Astrocyte of the spinal cord (primary cell): ENCODE measurements at regions not wholly inside any gene's neighbourhood (a gene's known extent, or its start where the extent isn't known, plus 50 kb on each side); places are given as distances from the start of the nearest gene placed in this dataset.

Experiments used
- DNase-seq: peaks from one replicate; pipeline ENCODE4 v3.0.0; 2011; ENCODE audit warnings: low read depth, low spot score
- H3K4me3 ChIP-seq: 2 replicates; pipeline ENCODE4 v1.5.1; 2011; ENCODE audit warnings: low read depth, mild to moderate bottlenecking, low read length, moderate library complexity
- CTCF ChIP-seq: IDR thresholded peaks from 2 replicates; pipeline ENCODE4 v1.5.1; 2012; ENCODE audit warnings: low read depth, mild to moderate bottlenecking, low read length, inconsistent platforms
- in situ Hi-C: cut with HindIII; loops from 2 replicates; pipeline ENCODE4 v1.10.0; 2017; ENCODE audit warnings: low sequenced_read_pairs

DNA sequence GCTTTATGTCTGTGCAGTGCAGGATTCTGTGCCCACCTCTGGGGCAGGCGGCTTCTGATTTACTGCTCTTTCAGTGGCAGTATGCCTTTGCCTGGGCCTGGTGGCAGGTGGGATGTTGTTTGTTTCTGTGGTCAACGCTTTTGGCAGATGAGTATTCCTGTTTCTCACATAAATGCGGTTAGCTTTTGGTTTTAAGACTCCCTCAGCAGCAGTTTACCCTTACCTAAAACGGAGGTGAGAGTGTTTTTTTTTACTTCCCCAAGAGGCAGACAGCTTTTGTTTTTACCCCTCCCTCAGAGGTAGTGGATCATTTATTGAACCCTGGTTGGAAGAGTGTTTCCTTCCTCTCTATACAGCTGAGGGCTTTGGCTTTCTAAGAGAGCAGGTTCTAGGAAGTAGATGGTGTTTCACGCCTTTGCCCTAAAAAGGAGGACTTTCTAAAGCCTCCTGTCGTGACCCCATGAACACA, 134.1 kb upstream of the PLSCR5 start:
- no peak overlapping the region for H3K4me3 ChIP-seq
- in situ Hi-C loops = no loop called here
- no peak for TF ChIP-seq CTCF
- DNase-seq = no peak

DNA sequence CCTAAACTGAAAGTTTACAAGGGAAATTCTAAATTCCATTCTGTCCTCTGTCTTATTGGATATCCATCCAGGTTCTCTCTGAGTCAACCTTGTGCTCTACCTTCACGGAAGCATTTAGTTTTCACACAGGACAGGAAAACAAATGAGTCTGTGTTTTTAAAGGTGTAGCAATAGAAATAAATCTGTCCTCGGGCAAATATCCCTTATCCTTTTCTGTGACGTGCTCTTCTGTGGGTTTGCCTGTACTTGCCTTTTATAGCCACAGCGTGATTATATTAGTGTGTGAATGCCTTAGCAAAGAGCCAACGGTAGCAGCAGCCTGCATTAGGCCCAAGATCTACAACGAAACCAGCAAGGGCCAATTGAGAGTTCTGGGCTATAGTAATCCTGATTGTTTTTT, 127.2 kb upstream of the PLSCR5 start:
- H3K4me3 ChIP-seq = no peak overlapping the region
- in situ Hi-C loops = no loop called here
- no peak for TF ChIP-seq CTCF
- DNase-seq = no peak

GRCh38 chr3:146715170-146715569, 110.0 kb upstream of the PLSCR5 start:
- TF ChIP-seq CTCF = no peak
- H3K4me3 ChIP-seq = no peak overlapping the region
- in situ Hi-C loops = no loop called here
- DNase-seq = peak; percentile 28

DNA sequence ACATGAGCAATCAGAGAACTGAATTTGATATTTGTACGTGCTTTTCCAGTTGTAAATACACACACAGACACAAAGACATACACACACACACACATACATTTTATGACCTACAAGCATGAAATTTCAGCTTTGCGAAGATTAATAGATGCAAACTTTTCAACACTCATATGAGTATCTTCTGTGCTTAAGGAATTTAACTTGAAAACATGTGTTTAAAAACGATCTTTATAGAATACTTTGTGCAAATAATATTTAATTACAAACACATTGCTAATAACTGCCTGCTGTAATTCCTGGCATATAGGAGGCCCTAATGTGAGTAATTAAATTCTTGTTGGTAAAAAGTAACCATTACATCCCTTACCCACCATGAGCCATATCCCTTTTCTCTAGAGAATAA, 107.7 kb upstream of the PLSCR5 start:
- no peak for TF ChIP-seq CTCF
- no peak for DNase-seq
- no peak overlapping the region for H3K4me3 ChIP-seq
- in situ Hi-C loops = no loop called here

GRCh38 chr3:146709969-146710368, 104.8 kb upstream of the PLSCR5 start:
- DNase-seq = no peak
- H3K4me3 ChIP-seq = no peak overlapping the region
- no peak for TF ChIP-seq CTCF
- in situ Hi-C loops = no loop called here

DNA sequence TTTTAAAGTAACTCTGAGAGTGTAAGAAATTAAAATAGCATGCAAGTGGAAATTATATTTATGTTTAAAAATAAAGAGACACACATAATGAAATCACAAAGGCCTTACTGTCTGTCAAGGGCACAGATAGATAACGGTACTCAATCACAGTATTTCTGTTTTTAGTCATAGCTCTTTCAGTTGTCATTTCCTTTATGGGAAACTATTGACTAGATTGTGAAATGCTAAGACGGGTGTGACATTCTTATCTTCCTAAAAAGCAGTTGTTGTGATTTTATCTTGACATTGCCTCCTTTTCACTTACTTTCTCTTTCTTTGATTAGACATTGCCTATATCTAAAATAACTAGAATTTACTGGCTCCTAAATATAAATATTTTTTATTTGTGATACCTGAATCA, 100.1 kb upstream of the PLSCR5 start:
- no peak for TF ChIP-seq CTCF
- in situ Hi-C loops = no loop called here
- DNase-seq = no peak
- H3K4me3 ChIP-seq = no peak overlapping the region

DNA sequence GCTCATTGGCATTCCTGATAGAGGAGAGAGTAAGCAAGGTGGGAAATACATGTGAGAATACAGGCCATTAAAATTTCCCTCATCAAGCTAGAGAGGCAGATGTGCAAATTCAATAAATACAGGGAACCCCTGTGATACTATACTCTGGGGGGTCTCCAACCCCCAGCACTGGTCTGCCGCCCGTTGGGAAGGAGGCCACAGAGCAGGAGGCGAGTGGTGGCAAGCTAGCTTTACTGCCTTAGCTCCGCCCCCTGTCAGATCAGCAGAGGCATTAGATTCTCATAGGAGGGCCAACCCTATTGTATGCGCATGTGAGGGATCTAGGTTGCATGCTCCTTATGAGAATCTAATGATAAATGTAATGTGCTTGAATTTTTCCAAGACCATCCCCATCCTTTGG, 97.1 kb upstream of the PLSCR5 start:
- in situ Hi-C loops = no loop called here
- H3K4me3 ChIP-seq = no peak overlapping the region
- no peak for DNase-seq
- TF ChIP-seq CTCF = no peak
